Muscle of leg (tissue), 3 donors: ENCODE measurements at regions not wholly inside any gene's neighbourhood (a gene's known extent, or its start where the extent isn't known, plus 50 kb on each side); places are given as distances from the start of the nearest gene placed in this dataset.

Experiments
- DNase-seq: peaks from one replicate; pipeline ENCODE4 v3.0.0; 2013
- H3K27ac ChIP-seq: one replicate; pipeline ENCODE4 v1.5.1; 2013; ENCODE audit warnings: mild to moderate bottlenecking, low read length, control low read depth
- H3K27me3 ChIP-seq: one replicate; pipeline ENCODE4 v1.6.1; 2013; ENCODE audit warnings: low read length; ENCODE audit not compliant: control insufficient read depth, insufficient read depth
- H3K36me3 ChIP-seq: one replicate; pipeline ENCODE4 v1.6.1; 2013; ENCODE audit warnings: low read length; ENCODE audit not compliant: control insufficient read depth, insufficient read depth
- H3K4me1 ChIP-seq: one replicate; pipeline ENCODE4 v1.6.1; 2013; ENCODE audit warnings: low read length; ENCODE audit not compliant: control insufficient read depth, insufficient read depth
- H3K4me3 ChIP-seq: one replicate; pipeline ENCODE4 v1.5.1; 2013; ENCODE audit warnings: low read length, control low read depth
- H3K9me3 ChIP-seq: replicated peaks from 2 replicates; pipeline ENCODE4 v1.6.1; 2013; ENCODE audit warnings: low read depth, low read length; ENCODE audit not compliant: control insufficient read depth
- WGBS: methylation state at CpG from one replicate; pipeline ENCODE4 v1.1.5; 2013; ENCODE audit warnings: missing lambda C conversion rate; ENCODE audit not compliant: insufficient coverage; 5-methylcytosine and 5-hydroxymethylcytosine counted together

- Histone ChIP-seq H3K4me1 (no peaks in the 10 kb centered on the region), H3K9me3 (no peaks in the 10 kb centered on the region), H3K4me3 (no peak overlapping the region), H3K27ac (no peak overlapping the region), H3K27me3 (no peaks in the 10 kb centered on the region), H3K36me3 (no peaks in the 10 kb centered on the region)
- WGBS, result 55% methylated on average over 2 of the region's 4 CpGs
- no peak for DNase-seq
Observed at GRCh38 chr6:12442455-12442854, 152.3 kb downstream of the EDN1 start.

DNA sequence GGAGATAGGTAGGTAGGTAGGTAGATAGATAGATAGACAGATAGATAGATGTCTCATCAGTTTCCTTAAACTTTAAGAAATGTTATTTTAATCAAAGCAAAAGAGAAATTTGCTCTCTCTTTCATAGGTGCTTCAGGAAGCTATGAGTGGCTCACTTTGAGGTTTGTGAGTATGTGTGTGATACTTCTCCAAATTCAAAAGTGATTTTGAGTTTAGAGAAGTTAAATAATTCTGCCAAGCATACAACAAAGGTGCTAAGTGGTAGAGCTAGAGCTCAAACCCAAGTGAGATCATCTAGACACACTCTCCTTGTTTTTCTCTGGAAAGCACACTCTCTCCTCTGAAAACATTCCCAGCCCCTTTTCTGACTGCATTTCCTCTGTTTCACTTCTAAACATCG, 156.2 kb downstream of the EDN1 start:
- 89% methylated on average over 1 of the region's 1 CpG for WGBS
- Histone ChIP-seq H3K9me3 (no peaks in the 10 kb centered on the region), H3K27me3 (no peaks in the 10 kb centered on the region), H3K36me3 (no peaks in the 10 kb centered on the region), H3K4me3 (no peak overlapping the region), H3K4me1 (no peaks in the 10 kb centered on the region), H3K27ac (no peak overlapping the region)
- DNase-seq, result no peak

- WGBS, result no CpG with 5 or more reads among the region's 4 CpGs
- DNase-seq, result no peak
- Histone ChIP-seq H3K36me3 (no peaks in the 10 kb centered on the region), H3K27me3 (no peaks in the 10 kb centered on the region), H3K4me1 (no peaks in the 10 kb centered on the region), H3K4me3 (no peak overlapping the region), H3K9me3 (peaks cover 7% of the 10 kb centered on the region), H3K27ac (no peak overlapping the region)
Observed at GRCh38 chr6:12449447-12449846, 159.3 kb downstream of the EDN1 start.

DNA sequence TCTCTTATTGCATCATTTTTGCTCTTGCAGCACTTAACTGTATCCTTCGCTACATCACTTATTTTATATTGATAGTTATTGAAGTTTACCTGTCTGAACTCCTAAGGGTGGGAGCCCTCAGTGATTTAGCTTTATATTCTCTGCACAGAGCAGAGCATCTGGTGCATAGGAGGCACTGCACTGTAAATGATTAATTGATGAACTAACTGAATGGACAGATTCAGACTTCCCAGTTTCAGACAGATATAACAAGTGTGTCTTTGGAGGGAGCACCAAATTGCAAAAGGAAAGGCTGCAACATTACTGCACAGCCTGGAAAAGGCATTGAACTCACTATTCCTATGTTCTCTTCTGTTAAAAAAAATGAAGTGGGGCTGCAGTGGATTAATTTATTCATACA, 160.3 kb downstream of the EDN1 start:
- Histone ChIP-seq H3K27ac (no peak overlapping the region), H3K4me3 (no peak overlapping the region), H3K9me3 (peaks cover 7% of the 10 kb centered on the region), H3K27me3 (no peaks in the 10 kb centered on the region), H3K4me1 (no peaks in the 10 kb centered on the region), H3K36me3 (no peaks in the 10 kb centered on the region)
- no peak for DNase-seq
- no CpG with 5 or more reads among the region's 1 CpG for WGBS

DNA sequence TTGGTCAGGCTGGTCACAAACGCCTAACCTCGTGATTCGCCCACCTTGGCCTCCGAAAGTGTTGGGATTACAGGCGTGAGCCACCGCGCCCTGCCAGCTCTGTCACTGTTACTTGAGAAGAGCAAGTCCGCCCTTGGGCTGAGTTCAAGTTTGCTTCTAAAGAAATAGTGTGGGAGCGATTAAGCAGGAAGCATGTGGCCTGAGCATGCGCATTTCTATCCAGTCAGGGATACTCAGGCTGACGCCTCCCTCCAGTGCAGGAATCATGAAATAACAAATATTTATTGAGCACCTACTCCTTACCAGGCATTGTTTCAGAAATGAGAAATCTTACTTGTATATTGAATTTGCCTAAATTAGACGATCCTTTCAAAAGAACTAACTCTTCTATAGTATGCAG, 166.2 kb downstream of the EDN1 start:
- WGBS, result 89% methylated on average over 7 of the region's 12 CpGs

GRCh38 chr6:12457094-12457493, 166.9 kb downstream of the EDN1 start:
- H3K36me3 ChIP-seq, result no peaks in the 10 kb centered on the region
- WGBS, result no CpG with 5 or more reads among the region's 3 CpGs
- H3K27me3 ChIP-seq, result no peaks in the 10 kb centered on the region

More for the DNA sequence above, 166.2 kb downstream of the EDN1 start:
- H3K27ac ChIP-seq, result no peak overlapping the region
- no peak overlapping the region for H3K4me3 ChIP-seq
- H3K36me3 ChIP-seq, result no peaks in the 10 kb centered on the region
- H3K4me1 ChIP-seq, result no peaks in the 10 kb centered on the region
- DNase-seq, result no peak
- H3K27me3 ChIP-seq, result no peaks in the 10 kb centered on the region
- peaks cover 7% of the 10 kb centered on the region for H3K9me3 ChIP-seq

DNA sequence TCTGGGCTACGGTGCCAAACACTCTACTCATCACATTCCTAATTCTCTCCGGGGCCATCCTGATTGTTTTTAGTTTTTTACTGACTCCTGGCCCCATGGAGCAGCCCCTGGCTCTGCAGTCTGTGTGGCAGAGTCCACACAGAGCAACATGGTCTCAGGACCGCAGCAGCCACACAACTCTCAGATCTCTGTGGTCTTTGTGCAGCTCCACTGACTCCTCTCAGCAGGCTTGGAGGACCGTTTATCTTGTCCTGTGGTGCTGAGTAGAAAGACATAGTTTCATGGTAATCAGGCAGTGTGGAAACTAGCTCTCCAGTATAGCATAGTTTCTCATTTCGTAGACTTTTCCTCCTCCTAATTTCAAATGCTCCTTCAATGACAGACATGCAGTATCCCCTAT, 168.4 kb downstream of the EDN1 start:
- Histone ChIP-seq H3K27ac (no peak overlapping the region), H3K27me3 (no peaks in the 10 kb centered on the region), H3K4me1 (no peaks in the 10 kb centered on the region), H3K9me3 (no peaks in the 10 kb centered on the region), H3K36me3 (no peaks in the 10 kb centered on the region), H3K4me3 (no peak overlapping the region)
- DNase-seq, result no peak
- 31% methylated on average over 3 of the region's 5 CpGs for WGBS

More at GRCh38 chr6:12457094-12457493, 166.9 kb downstream of the EDN1 start:
- H3K27ac ChIP-seq, result no peak overlapping the region
- no peaks in the 10 kb centered on the region for H3K4me1 ChIP-seq
- no peak overlapping the region for H3K4me3 ChIP-seq
- peaks cover 7% of the 10 kb centered on the region for H3K9me3 ChIP-seq
- no peak for DNase-seq

- DNase-seq, result no peak
- Histone ChIP-seq H3K36me3 (no peaks in the 10 kb centered on the region), H3K27me3 (no peaks in the 10 kb centered on the region), H3K27ac (no peak overlapping the region), H3K4me1 (no peaks in the 10 kb centered on the region), H3K9me3 (no peaks in the 10 kb centered on the region), H3K4me3 (no peak overlapping the region)
- 65% methylated on average over 2 of the region's 7 CpGs for WGBS
Observed at GRCh38 chr6:12459945-12460661, 169.9 kb downstream of the EDN1 start.

DNA sequence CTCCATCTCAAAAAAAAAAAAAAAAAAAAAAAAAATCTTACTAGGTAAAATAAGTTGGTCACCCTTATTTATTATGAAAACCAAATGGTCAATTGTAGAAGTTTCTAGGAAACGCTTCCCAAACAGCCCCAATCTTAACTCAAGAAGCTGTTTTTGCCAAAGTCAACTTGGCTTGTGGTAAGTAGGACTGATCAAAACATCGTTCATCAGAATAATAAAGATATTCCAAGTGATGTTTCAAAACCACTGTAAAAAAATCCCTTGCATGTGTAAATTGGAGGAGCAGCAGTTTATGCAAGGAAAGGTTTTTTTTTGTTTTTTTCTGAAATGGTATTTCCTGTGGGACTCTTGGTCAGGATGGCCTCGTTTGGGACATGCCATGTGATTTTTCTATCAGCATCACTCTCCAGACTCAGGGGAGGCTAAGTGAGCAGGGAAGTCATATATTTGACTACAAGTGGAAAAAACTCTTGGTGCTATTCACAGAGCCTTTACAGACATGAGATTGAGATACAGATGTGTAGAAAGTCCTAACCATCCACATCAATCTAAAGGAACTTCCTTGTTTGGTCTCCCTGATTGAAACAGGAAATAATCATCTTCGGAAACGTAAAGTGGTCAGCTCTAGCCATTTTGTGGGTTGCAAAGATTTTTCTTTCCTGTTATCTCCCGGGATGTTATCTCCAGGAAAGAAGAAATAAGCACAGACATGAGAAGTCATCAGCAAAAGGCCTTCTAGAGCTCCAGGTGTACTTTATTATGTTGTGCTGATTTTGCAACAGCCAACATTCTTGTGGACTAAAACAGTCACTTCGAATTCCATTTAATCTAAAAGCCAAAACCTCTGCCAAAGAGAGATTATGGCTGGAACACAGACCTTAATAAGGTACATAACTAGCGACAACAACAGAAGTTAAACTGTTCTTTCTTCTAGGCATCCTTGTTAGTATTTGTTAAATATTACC, 177.8 kb downstream of the EDN1 start:
- no peaks in the 10 kb centered on the region for H3K9me3 ChIP-seq
- H3K4me1 ChIP-seq, result no peaks in the 10 kb centered on the region
- WGBS, result 26% methylated on average over 3 of the region's 8 CpGs
- H3K4me3 ChIP-seq, result no peak overlapping the region
- H3K27me3 ChIP-seq, result no peaks in the 10 kb centered on the region
- no peak overlapping the region for H3K27ac ChIP-seq
- DNase-seq, result peak; percentile 16
- no peaks in the 10 kb centered on the region for H3K36me3 ChIP-seq

DNA sequence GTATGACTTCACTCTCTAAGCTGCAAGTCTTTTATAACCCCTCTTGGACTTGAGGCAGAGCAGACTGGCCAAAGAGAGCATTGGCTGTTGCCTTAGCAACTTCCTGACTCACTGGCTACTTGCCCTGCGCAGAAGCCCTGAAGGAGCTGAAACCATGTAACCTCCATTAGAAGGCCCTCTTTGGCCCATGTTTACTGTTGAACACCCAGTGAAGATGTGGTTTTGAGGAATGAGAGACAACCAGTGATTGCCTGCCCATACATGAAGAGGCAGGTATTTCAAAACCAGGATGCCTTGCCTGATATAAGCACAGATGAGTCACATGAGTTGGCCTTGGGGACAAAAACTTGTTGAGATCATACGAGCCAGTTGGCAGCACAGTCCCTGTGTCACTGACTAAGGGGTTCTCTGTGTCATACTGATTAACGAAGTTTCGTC, 182.5 kb downstream of the EDN1 start:
- no peaks in the 10 kb centered on the region for H3K36me3 ChIP-seq
- H3K4me1 ChIP-seq, result no peaks in the 10 kb centered on the region
- peak; percentile 80 for DNase-seq
- no peak overlapping the region for H3K4me3 ChIP-seq
- no peaks in the 10 kb centered on the region for H3K27me3 ChIP-seq
- WGBS, result 73% methylated on average over 3 of the region's 4 CpGs
- H3K9me3 ChIP-seq, result no peaks in the 10 kb centered on the region
- H3K27ac ChIP-seq, result no peak overlapping the region
